ENCODE measurements at regions not wholly inside any gene's neighbourhood (a gene's known extent, or its start where the extent isn't known, plus 50 kb on each side); places are given as distances from the start of the nearest gene placed in this dataset.

- DNase-seq (ENCODE audit: low spot score) (no peak), FAIRE-seq (no peak), ATAC-seq (no peak)
- Histone ChIP-seq H3K4me2 (ENCODE audit: low read depth, low read length) (no peak overlapping the region), H3K36me3 (replicated peaks in 1 of 2; ENCODE audit: control insufficient read depth in 1 of 2, insufficient read depth in 2 of 2, low read length in 2 of 2) (no peaks in the 10 kb centered on the region), H3K4me1 (ENCODE audit: insufficient read depth, low read length) (no peaks in the 10 kb centered on the region), H3K79me2 (ENCODE audit: insufficient read depth, low read length) (no peaks in the 10 kb centered on the region), H3K4me3 (replicated peaks in 1 of 3; ENCODE audit: insufficient read depth in 1 of 3, low read depth in 2 of 3, low read length in 3 of 3) (no peak overlapping the region), H3K9ac (ENCODE audit: insufficient read depth, low read depth, low read length) (no peak overlapping the region), H4K20me1 (ENCODE audit: insufficient read depth, low read length) (no peaks in the 10 kb centered on the region), H2AFZ (ENCODE audit: low read length) (no peak overlapping the region), H3K27me3 (ENCODE audit: control insufficient read depth in 1 of 2, insufficient read depth in 2 of 2, low read length in 2 of 2) (no peaks in the 10 kb centered on the region), H3K9me3 (ENCODE audit: low read length) (peaks cover 43% of the 10 kb centered on the region), H3K27ac (ENCODE audit: extremely low read length, insufficient read depth, low read length) (no peak overlapping the region)
- ChIA-PET POLR2A (no interaction called here), CTCF (ENCODE audit: low intra/inter-chr PET ratio, low total read pairs) (no interaction called here)
- TF ChIP-seq PHF20 (CRISPR knock-in tag; IDR thresholded peaks at IDR 0.05) (no peak), CEBPB (IDR thresholded peaks at IDR 0.05; ENCODE audit: borderline replicate concordance, low read depth, low read length) (peak; percentile 30; the same call in 1 of the 2 replicates)
- BruUV-seq (replicated peaks): no TSS peak
- intact Hi-C loops (cut with micrococcal nuclease; ENCODE audit: unreplicated experiment) (no loop called here), in situ Hi-C loops (cut with HindIII; ENCODE audit: extremely low pct_ligation_motif_present, low pct_unique_long_range_greater_than_20kb) (no loop called here)
Observed at GRCh38 chr6:115219645-115220044, 841.0 kb downstream of the FRK start.

- 48% methylated on average over 5 of the region's 5 CpGs for WGBS (ENCODE audit: low lambda C conversion rate)
- H3K27me3 ChIP-seq (ENCODE audit: control insufficient read depth in 1 of 2, insufficient read depth in 2 of 2, low read length in 2 of 2): no peaks in the 10 kb centered on the region
- H4K20me1 ChIP-seq (ENCODE audit: insufficient read depth, low read length): no peaks in the 10 kb centered on the region
- H3K36me3 ChIP-seq (replicated peaks in 1 of 2; ENCODE audit: control insufficient read depth in 1 of 2, insufficient read depth in 2 of 2, low read length in 2 of 2): no peaks in the 10 kb centered on the region
- H3K9ac ChIP-seq (ENCODE audit: insufficient read depth, low read depth, low read length): no peak overlapping the region
- DNase-seq (ENCODE audit: low spot score) (no peak), FAIRE-seq (no peak), ATAC-seq (no peak)
- H3K4me3 ChIP-seq (replicated peaks in 1 of 3; ENCODE audit: insufficient read depth in 1 of 3, low read depth in 2 of 3, low read length in 3 of 3): no peak overlapping the region
- in situ Hi-C loops (cut with HindIII; ENCODE audit: extremely low pct_ligation_motif_present, low pct_unique_long_range_greater_than_20kb) (no loop called here), intact Hi-C loops (cut with micrococcal nuclease; ENCODE audit: unreplicated experiment) (no loop called here)
- H3K27ac ChIP-seq (ENCODE audit: extremely low read length, insufficient read depth, low read length): no peak overlapping the region
- H3K9me3 ChIP-seq (ENCODE audit: low read length): peaks cover 61% of the 10 kb centered on the region
- H3K4me1 ChIP-seq (ENCODE audit: insufficient read depth, low read length): no peaks in the 10 kb centered on the region
- H2AFZ ChIP-seq (ENCODE audit: low read length): no peak overlapping the region
- CTCF ChIA-PET (ENCODE audit: low intra/inter-chr PET ratio, low total read pairs): no interaction called here
- BruUV-seq (replicated peaks): no TSS peak
- POLR2A ChIA-PET: no interaction called here
- H3K4me2 ChIP-seq (ENCODE audit: low read depth, low read length): no peak overlapping the region
- no peaks in the 10 kb centered on the region for H3K79me2 ChIP-seq (ENCODE audit: insufficient read depth, low read length)
- TF ChIP-seq ZNF510 (CRISPR knock-in tag; IDR thresholded peaks at IDR 0.05; ENCODE audit: low read depth): no peak
- TF ChIP-seq ZBTB10 (CRISPR knock-in tag; IDR thresholded peaks at IDR 0.05; ENCODE audit: borderline replicate concordance): no peak
- TF ChIP-seq ZNF224 (CRISPR knock-in tag; IDR thresholded peaks at IDR 0.05): no peak
- TF ChIP-seq TMF1 (CRISPR knock-in tag; IDR thresholded peaks at IDR 0.05; ENCODE audit: low read depth): no peak
- TF ChIP-seq ZBTB1 (CRISPR knock-in tag; IDR thresholded peaks at IDR 0.05; ENCODE audit: borderline replicate concordance): no peak
- no peak for TF ChIP-seq POLR2AphosphoS5 (IDR thresholded peaks at IDR 0.05; ENCODE audit: low read depth, low read length)
- no peak for TF ChIP-seq ZNF816 (CRISPR knock-in tag; IDR thresholded peaks at IDR 0.05; ENCODE audit: borderline replicate concordance)
- no peak for TF ChIP-seq ZBTB21 (CRISPR knock-in tag; IDR thresholded peaks at IDR 0.05)
- no peak for TF ChIP-seq NPAS2 (CRISPR knock-in tag; IDR thresholded peaks at IDR 0.05; ENCODE audit: borderline replicate concordance)
- no peak for TF ChIP-seq KDM2A (CRISPR knock-in tag; IDR thresholded peaks at IDR 0.05; ENCODE audit: borderline replicate concordance, low read depth)
- no peak for TF ChIP-seq MEF2D (CRISPR knock-in tag; IDR thresholded peaks at IDR 0.05)
- TF ChIP-seq PCBP2 (optimal IDR thresholded peaks at IDR 0.05; ENCODE audit: low read depth, low read length, poor library complexity, severe bottlenecking): no peak
- TF ChIP-seq CERS6 (CRISPR knock-in tag; IDR thresholded peaks at IDR 0.05): no peak
- TF ChIP-seq ZNF160 (CRISPR knock-in tag; IDR thresholded peaks at IDR 0.05): no peak
Observed at GRCh38 chr6:115216835-115217234, 843.9 kb downstream of the FRK start.

Measured in HepG2 (cell line).